HEK293T (cell line): ENCODE measurements at regions not wholly inside any gene's neighbourhood (a gene's known extent, or its start where the extent isn't known, plus 50 kb on each side); places are given as distances from the start of the nearest gene placed in this dataset.

Experiments
- BHLHE40 ChIP-seq: fragments of 450-650 bp; IDR thresholded peaks from 2 replicates; pipeline ENCODE4 v1.6.1; 2016; ENCODE audit warnings: mild to moderate bottlenecking, moderate library complexity, borderline replicate concordance
- FOXM1 ChIP-seq: fragments of 450-650 bp; IDR thresholded peaks from 2 replicates; pipeline ENCODE4 v1.6.1; 2017; ENCODE audit warnings: mild to moderate bottlenecking, borderline replicate concordance
- LEF1 ChIP-seq: fragments of 450-650 bp; IDR thresholded peaks from 2 replicates; pipeline ENCODE4 v1.6.1; 2017; ENCODE audit warnings: mild to moderate bottlenecking, borderline replicate concordance

- TF ChIP-seq BHLHE40 (no peak), FOXM1 (no peak), LEF1 (no peak)
Observed at GRCh38 chr14:43479596-43480195, 1027.4 kb downstream of the FSCB start.
